HTR-8/SVneo (cell line): ENCODE measurements at regions not wholly inside any gene's neighbourhood (a gene's known extent, or its start where the extent isn't known, plus 50 kb on each side); places are given as distances from the start of the nearest gene placed in this dataset.
A peak's percentile ranks its signal among the peaks of the same experiment; 100 is the strongest.

Experiments
- DNase-seq: peaks from one replicate; pipeline ENCODE4 v3.0.0; 2011; ENCODE audit warnings: low spot score, mixed read lengths; ENCODE audit not compliant: insufficient read length
- FAIRE-seq: peaks from 2 replicates; lab custom pipeline; 2011; peaks lifted over from hg19 to GRCh38; lab: Jason Lieb, UNC

DNA sequence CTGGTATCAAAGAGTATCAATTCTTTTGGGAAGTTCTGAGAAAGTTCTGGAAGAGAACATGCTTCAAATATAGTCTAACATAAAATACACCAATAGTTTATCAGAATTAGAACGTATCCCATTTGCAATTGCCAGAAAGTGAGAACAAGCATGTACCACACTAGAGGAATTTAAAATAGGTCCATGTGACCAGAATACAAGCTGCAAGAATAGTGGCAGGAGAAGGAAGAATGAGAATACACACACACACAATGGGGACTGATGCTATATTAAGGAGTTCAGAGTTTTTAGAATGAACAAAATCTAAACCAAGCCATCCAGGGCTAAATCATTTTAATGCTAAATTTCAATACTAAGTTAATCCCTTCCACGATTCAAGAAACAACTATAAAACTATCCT is 99.1 kb upstream of the TMEM168 start:
- FAIRE-seq (no peak), DNase-seq (no peak)

GRCh38 chr7:112888781-112889180 is 98.6 kb upstream of the TMEM168 start:
- FAIRE-seq: no peak
- no peak for DNase-seq

GRCh38 chr7:112887976-112888375 is 97.8 kb upstream of the TMEM168 start:
- FAIRE-seq (no peak), DNase-seq (no peak)

GRCh38 chr7:112887337-112887736 is 97.1 kb upstream of the TMEM168 start:
- FAIRE-seq (no peak), DNase-seq (no peak)

DNA sequence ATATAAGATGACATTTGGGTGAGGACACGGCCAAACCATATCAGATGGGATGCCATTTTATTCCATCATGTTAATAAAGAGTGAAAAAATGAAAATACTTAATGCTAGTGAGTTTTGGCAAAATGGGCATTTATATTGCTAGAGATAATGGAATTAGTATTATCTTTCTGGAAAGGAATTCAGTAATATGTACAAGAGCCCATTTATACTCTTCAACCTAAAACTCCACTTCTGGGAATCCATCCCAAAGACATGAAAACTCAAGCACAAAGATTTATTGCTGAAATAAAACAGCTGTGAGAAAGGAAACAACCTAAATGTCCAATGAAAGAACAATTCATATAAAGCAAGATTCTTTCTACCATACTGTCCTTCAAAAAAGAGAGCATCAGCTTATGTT is 96.0 kb upstream of the TMEM168 start:
- no peak for DNase-seq
- no peak for FAIRE-seq

GRCh38 chr7:112882991-112883390 is 92.8 kb upstream of the TMEM168 start:
- FAIRE-seq: no peak
- DNase-seq: no peak

DNA sequence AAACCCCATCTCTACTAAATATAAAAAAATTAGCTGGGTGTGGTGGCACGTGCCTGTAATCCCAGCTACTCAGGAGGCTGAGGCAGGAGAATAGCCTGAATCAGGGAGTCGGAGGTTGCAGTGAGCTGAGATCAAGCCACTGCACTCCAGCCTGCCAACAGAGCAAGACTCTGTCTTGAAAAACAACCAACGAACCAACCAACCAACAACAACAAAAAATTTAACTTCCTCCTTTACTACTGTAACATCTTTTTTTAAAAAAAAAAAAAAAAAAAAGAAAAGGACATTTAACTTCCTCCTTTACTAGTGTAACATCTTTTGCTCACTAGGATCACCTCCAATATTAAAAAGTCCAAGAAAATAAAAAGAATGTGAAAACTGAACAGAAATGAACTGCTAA is 92.3 kb upstream of the TMEM168 start:
- DNase-seq: no peak
- FAIRE-seq: no peak

DNA sequence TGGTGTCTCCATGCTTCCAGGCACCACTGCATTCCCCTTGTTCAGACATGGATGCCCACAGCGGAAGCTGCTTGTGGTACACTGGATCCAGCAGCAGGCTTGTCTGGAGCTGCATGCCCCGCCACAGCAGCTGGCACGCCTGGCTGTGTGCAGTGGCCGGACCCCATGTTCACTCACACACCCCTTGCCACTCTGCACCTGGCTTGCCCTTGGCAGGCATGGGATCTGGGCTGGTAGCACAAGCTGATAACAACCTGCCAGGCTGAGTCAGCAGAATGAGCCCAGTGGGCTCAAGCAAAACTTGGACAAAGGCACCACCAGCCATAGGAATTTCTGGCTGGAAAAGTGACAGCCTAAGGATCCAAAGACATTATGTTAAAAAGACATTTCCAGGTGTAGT is 91.8 kb upstream of the TMEM168 start:
- FAIRE-seq: no peak

DNA sequence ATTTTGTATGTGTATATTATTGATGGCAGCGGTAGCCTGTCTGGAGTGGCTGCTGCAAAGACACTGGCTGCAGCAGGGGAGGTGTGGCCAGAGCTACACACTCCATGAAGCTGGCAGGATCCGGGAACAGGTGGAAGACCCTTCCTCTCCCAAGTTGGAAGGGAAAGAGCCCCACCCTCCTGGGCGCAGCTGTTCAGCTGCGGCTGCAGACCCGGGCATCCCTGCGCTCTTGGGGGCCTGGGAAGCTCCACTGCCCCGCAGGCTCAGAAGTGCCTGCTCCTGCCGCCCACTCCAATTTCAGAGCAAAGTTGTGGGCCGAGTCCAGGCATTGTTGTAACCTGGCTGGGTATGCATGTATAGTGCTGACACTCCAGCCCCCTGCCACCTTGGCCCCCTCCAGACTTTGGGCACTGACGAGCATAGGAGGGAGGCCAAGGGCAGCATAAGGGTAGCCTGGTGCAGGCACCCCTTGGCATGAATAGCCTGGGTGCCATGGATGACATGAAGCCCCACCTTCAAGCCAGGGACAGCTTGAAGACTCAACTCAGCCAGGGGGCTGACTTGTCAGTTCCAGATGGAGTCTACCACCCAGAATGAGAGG is 90.7 kb upstream of the TMEM168 start:
- FAIRE-seq (no peak), DNase-seq (no peak)

More for the DNA sequence above, 91.8 kb upstream of the TMEM168 start:
- DNase-seq: no peak

DNA sequence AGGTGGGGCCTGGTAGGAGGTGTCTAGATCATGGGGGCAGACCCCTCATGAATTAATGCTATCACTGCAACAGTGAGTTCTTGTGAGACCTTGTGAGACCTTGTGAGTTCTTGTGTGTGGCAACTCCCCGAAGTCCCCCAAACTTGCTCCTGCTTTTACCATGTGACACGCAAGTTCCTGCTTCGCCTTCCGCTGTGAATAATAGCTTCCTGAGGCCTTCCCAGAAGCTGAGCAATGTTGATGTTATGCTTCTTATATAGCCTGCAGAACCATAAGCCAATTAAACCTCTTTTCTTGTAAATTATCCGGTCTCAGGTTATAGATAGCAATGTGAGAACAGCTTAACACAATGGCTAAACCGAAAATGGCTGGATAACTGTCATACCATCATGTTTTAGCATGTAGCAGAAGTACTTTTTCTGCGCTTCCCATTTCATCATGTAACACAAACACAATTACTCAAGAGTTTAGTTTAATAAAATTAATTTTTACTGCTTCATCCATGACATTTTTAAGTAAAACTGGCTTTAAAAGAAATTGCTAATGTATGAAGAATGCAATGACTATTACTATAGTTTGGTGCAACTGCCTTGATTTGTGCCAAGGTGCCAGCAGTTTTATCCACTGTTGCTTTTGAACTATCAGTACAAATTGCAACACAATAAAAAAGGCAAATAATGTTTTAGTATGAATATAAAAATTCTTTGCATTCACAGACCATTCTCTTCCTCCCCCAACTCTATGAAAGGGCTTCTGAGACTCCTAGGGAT is 87.7 kb upstream of the TMEM168 start:
- FAIRE-seq: no peak
- no peak for DNase-seq

GRCh38 chr7:112876877-112877276 is 86.7 kb upstream of the TMEM168 start:
- no peak for FAIRE-seq

DNA sequence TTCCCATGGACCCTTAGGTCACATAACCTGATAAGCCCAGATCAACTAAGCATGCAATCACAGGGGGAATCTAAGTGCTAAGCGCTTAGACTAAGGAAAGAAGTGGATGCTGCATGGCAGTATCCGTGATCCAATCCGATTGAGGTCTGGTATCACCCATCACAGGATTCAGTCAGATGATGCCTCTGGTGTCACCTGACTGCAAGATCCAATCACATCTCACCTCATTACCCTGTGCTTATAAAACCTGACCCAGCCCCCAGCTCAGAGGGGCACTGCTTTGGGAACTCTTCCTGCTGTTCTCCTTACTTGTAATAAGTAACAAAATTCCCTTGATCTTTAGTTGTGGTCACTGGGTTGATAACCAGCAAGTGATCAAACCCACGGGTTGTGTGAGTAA is 84.7 kb upstream of the TMEM168 start:
- FAIRE-seq: no peak
- DNase-seq: no peak

More at GRCh38 chr7:112876877-112877276, 86.7 kb upstream of the TMEM168 start:
- no peak for DNase-seq

DNA sequence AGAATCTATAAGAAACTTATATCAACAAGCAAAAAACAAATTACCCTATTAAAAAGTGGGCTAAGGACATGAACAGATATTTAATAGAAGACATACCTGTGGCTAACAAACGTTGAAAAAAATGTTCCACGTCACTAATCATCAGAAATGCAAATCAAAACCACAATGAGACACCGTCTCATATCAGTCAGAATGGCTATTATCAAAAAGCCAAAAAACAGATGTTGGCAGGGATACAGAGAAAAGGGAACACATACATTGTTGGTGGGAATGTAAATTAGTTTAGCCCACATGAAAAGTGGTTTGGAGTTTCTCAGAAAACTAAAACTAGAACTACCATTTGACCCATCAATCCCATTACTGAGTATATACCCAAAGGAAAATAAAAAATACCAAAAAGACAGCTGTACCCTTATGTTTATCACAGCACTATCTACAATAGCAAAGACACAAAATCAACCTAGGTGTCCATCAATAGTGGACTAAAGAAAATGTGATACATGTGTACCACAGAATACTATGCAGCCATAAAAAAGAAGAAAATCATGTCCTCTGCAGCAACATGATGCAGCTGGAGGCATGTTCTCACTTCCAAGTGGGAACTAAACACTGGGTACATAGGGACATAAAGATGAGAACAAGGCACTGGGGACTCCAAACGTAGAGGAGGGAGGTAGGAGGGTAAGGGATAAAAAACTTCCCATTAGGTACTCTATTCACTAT is 83.8 kb upstream of the TMEM168 start:
- no peak for FAIRE-seq
- DNase-seq: no peak

GRCh38 chr7:112869111-112869774 is 79.0 kb upstream of the TMEM168 start:
- FAIRE-seq (no peak), DNase-seq (peak; percentile 19)

GRCh38 chr7:112868609-112869008 is 78.4 kb upstream of the TMEM168 start:
- DNase-seq: no peak
- no peak for FAIRE-seq

DNA sequence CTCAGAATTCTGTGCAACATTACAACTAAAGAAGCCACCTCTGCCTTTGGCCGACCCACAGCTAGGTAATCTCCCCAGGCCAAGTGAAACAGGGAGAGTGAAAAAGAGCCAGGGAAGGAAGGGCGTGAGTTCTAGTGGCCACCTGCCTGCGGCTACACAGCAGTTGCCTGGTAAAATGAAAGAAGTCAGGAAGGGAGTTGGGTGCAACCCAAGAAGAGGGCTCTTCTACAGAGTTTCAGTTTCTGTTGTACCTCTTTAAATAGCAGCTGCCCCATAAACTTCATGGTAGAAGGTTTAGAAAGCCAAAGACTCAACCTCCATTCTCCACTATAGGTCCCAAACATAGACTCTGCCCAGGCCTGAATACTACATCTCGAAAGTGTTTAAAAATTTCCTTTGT is 76.2 kb upstream of the TMEM168 start:
- FAIRE-seq: no peak
- DNase-seq: no peak

DNA sequence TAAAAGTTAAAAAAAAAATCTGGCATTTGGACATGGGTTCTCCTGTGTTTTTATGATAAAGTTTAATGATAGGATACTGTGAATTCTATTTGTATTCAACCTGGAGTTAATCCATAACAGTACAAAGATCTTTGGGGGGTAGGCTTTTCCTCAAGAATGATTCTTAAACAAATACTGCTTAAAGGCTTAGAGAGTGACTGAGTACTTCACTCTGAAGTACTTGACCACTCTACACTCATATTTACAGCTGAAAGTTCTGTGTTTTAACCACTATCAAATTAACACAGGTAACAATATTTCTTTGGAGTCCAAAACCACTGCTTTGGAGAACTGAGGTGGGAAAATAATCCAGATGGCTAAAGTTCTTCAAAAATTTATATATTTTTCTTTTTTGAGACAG is 74.2 kb upstream of the TMEM168 start:
- no peak for FAIRE-seq
- DNase-seq: no peak

- DNase-seq: no peak
Observed at GRCh38 chr7:112858838-112859237, 68.6 kb upstream of the TMEM168 start.

GRCh38 chr7:112855227-112855626 is 65.0 kb upstream of the TMEM168 start:
- FAIRE-seq (no peak), DNase-seq (no peak)

More at GRCh38 chr7:112858838-112859237, 68.6 kb upstream of the TMEM168 start:
- no peak for FAIRE-seq

GRCh38 chr7:112854169-112854568 is 64.0 kb upstream of the TMEM168 start:
- no peak for FAIRE-seq

DNA sequence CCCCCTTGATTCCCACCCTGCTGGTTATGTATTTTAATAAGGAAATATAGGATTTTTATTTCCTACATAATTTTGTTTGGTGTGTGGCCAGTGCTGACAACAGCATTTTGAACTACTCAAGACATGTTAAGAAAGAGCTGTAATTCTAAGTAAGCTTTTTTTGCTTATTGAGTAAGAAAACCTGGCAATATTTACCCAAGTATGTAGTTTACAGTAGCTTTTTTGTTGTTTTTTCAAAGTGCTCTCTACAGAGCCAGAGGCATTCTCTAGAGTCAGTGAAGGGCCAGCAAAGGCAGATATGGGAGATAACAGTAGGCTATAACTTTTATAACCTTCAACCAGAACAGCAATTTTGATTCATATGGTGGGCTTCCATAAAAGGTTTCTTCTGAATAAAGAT is 63.2 kb upstream of the TMEM168 start:
- FAIRE-seq (no peak), DNase-seq (no peak)

More at GRCh38 chr7:112854169-112854568, 64.0 kb upstream of the TMEM168 start:
- DNase-seq: no peak
